Breast epithelium (tissue), 3 donors: ENCODE measurements at regions not wholly inside any gene's neighbourhood (a gene's known extent, or its start where the extent isn't known, plus 50 kb on each side); places are given as distances from the start of the nearest gene placed in this dataset.

ENCODE experiments used
- CTCF ChIP-seq, 3 donors: fragments of 450-650 bp; IDR thresholded peaks; one replicate each; pipeline ENCODE4 v1.5.1; 2016 to 2017; ENCODE audit warnings: antibody characterized with exemption in 3 of 3, mild to moderate bottlenecking in 3 of 3, moderate library complexity in 3 of 3
- POLR2A ChIP-seq: fragments of 450-650 bp; IDR thresholded peaks from one replicate; pipeline ENCODE4 v1.6.1; 2016; ENCODE audit warnings: antibody characterized with exemption, mild to moderate bottlenecking, moderate library complexity

DNA sequence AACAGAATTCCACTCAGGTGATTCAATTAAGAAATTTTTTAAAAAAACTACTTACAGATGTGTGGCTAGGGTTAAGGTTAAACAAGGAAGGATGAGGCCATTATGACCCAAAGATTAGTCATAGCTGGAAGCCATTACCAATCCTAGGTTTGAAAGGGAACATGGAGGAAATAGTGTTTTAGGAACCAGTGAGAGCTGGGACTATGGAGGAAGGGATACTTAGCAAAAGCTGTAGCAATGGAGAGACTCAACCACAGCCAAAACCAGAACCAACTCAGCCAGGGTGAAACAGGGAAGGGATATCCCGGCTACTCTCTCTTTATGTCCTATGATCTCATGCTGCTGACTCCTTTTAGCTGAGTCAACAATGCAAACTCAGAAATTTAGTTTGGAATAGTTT lies 148.6 kb upstream of the CNKSR2 start:
- TF ChIP-seq CTCF (IDR thresholded peaks at IDR 0.05) (no peak), POLR2A (no peak)
